Tibial artery (tissue), 4 donors: ENCODE measurements at regions not wholly inside any gene's neighbourhood (a gene's known extent, or its start where the extent isn't known, plus 50 kb on each side); places are given as distances from the start of the nearest gene placed in this dataset.

Source experiments
- DNase-seq, 2 donors: peaks; one replicate each; pipeline ENCODE4 v3.0.0-alpha.2; 2019
- H3K27ac ChIP-seq, 2 donors: fragments of 200-600 bp; sonication (generic) in 1 of 2; 1 replicate in 1 of 2; 2 replicates in 1 of 2; pipeline ENCODE4 v1.5.1; 2018 to 2019; ENCODE audit warnings: mild to moderate bottlenecking in 1 of 2
- H3K27me3 ChIP-seq, 2 donors: fragments of 200-600 bp; sonication (generic) in 1 of 2; one replicate each; pipeline versions ENCODE4 v1.5.1 to v1.6.0; 2016 to 2019
- H3K36me3 ChIP-seq, 3 donors: fragments of 200-600 bp; sonication (generic) in 2 of 3; one replicate each; pipeline ENCODE4 v1.5.1; 2016 to 2019; ENCODE audit warnings: mild to moderate bottlenecking in 2 of 3
- H3K4me1 ChIP-seq, 4 donors: fragments of 200-600 bp; sonication (generic) in 2 of 4; 1 replicate in 3 of 4; 2 replicates in 1 of 4; pipeline ENCODE4 v1.5.1; 2016 to 2019
- H3K4me3 ChIP-seq, 2 donors: fragments of 200-600 bp; sonication (generic) in 1 of 2; 1 replicate in 1 of 2; 2 replicates in 1 of 2; pipeline ENCODE4 v1.5.1; 2018 to 2019; ENCODE audit warnings: mild to moderate bottlenecking in 2 of 2
- H3K9me3 ChIP-seq, 3 donors: fragments of 200-600 bp; sonication (generic) in 1 of 3; one replicate each; pipeline ENCODE4 v1.5.1; 2016 to 2019
- CTCF ChIP-seq, 2 experiments: fragments of 200-600 bp in 1 of 2; fragments of 450-650 bp in 1 of 2; IDR thresholded peaks; one replicate each; pipeline ENCODE4 v1.5.1; 2017 to 2019; ENCODE audit warnings: antibody characterized with exemption in 2 of 2, mild to moderate bottlenecking in 1 of 2, moderate library complexity in 1 of 2
- intact Hi-C: fragments of 100-400 bp; cut with DNase I; formaldehyde crosslinking; loops from one replicate; pipeline ENCODE4 v1.15.0; 2023; ENCODE audit warnings: low total_unique reads

GRCh38 chr9:81045658-81046057 is 643.7 kb downstream of the TLE1 start:
- Histone ChIP-seq H3K36me3 (no peaks in the 10 kb centered on the region), H3K4me3 (no peak overlapping the region), H3K4me1 (no peaks in the 10 kb centered on the region), H3K27ac (no peak overlapping the region), H3K27me3 (no peaks in the 10 kb centered on the region), H3K9me3 (no peaks in the 10 kb centered on the region)
- intact Hi-C loops: no loop called here
- no peak for DNase-seq
- no peak for TF ChIP-seq CTCF (IDR thresholded peaks at IDR 0.05)

DNA sequence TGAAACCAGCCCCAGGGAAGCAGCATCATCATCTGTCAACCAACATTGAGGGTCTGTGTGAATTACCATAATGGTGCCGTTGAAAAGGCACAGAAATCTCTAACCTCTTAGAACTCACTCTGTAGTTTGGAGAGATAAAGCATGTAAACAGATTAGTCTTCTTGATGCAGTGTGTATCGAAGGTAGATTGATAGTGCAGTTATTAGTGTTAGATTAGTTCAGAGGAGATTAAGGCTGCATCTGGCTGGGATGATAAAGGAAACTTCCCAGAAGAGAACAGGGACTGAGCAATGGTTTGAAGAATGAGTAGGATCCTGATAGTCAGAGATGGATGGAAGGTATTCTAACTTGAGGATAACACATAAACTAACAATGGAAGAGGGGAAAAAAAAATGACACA is 651.5 kb downstream of the TLE1 start:
- intact Hi-C loops: no loop called here
- DNase-seq: no peak
- no peak overlapping the region for H3K4me3 ChIP-seq
- H3K4me1 ChIP-seq: peaks cover 0 to 3% (median 0%) of the 10 kb centered on the region in 4 donors
- H3K27me3 ChIP-seq: no peaks in the 10 kb centered on the region
- H3K36me3 ChIP-seq: no peaks in the 10 kb centered on the region
- no peak overlapping the region for H3K27ac ChIP-seq
- H3K9me3 ChIP-seq: no peaks in the 10 kb centered on the region
- TF ChIP-seq CTCF (IDR thresholded peaks at IDR 0.05): no peak

DNA sequence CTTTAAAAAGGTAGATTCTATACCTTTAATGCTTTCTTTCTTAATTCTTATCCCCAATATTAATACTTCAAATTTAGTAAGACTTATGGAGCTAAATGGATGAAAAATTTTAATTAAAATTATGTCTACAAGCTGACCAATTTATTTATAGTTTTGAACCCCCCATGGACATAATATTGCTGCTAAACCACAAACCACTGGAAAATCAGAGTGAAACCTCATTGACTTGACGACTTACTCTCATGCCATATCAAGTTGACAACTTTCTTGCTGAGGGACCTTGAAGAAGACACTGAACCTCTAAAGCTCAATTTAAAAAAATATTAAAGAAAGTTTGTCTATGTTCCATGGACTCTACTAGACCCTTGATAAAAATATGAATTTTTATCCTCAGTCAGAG is 653.7 kb downstream of the TLE1 start:
- TF ChIP-seq CTCF (IDR thresholded peaks at IDR 0.05): no peak
- H3K27me3 ChIP-seq: no peaks in the 10 kb centered on the region
- H3K36me3 ChIP-seq: no peaks in the 10 kb centered on the region
- peaks cover 0 to 17% (median 3%) of the 10 kb centered on the region in 4 donors for H3K4me1 ChIP-seq
- no peak overlapping the region for H3K27ac ChIP-seq
- no peak for DNase-seq
- no peaks in the 10 kb centered on the region for H3K9me3 ChIP-seq
- intact Hi-C loops: no loop called here
- H3K4me3 ChIP-seq: no peak overlapping the region

DNA sequence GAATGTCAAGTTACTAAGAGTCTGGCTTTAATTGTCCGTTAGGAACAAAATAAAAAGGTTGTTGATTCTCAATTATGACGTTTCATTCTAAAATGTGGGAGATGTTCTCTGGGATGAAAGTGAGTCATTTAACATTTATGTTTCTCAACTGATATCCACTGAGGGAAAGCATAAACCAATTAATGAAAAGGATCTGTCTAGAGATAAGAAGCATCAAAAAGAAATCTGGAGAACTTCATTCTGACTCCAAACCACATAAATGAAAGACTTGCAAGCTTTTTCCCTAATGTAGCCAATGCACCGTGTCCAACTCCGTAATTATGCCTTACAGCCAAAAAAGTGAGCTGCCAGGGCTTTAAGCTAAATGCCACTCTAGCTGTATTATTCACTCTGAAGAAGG is 654.2 kb downstream of the TLE1 start:
- Histone ChIP-seq H3K9me3 (no peaks in the 10 kb centered on the region), H3K4me1 (peaks cover 0 to 17% (median 3%) of the 10 kb centered on the region in 4 donors), H3K27ac (no peak overlapping the region), H3K27me3 (no peaks in the 10 kb centered on the region), H3K36me3 (no peaks in the 10 kb centered on the region), H3K4me3 (no peak overlapping the region)
- DNase-seq: no peak
- intact Hi-C loops: no loop called here
- TF ChIP-seq CTCF (IDR thresholded peaks at IDR 0.05): no peak

- intact Hi-C loops: no loop called here
- Histone ChIP-seq H3K36me3 (no peaks in the 10 kb centered on the region), H3K27me3 (no peaks in the 10 kb centered on the region), H3K4me1 (peaks cover 0 to 17% (median 3%) of the 10 kb centered on the region in 4 donors), H3K27ac (no peak overlapping the region), H3K4me3 (no peak overlapping the region), H3K9me3 (no peaks in the 10 kb centered on the region)
- no peak for TF ChIP-seq CTCF (IDR thresholded peaks at IDR 0.05)
- no peak for DNase-seq
Observed at GRCh38 chr9:81032831-81033230, 656.5 kb downstream of the TLE1 start.

DNA sequence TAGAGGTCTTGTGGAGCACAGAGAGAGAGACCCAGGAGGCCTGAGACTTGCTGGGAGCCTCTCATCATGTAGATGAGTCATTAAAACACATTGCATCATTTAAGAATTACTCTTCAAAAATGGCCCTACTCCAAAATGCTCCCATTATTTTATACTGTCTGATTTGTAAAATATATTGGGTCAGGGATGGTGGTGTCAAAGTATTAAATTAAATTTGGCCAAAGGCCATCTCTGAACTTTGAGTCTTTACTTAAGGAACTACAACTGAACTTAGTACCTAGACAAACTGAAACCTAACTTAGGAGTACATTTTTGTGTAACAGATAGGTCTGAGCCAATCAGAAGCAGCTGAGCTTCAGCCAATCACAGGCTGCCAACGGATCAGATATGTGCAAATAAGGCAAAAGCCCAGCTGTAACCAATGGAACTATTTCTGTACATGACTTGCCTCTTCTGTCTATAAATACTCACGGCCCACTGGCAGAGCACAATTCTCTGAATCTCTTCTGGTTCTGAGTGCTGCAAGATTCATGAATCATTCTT is 657.2 kb downstream of the TLE1 start:
- peak in 1 of 2 donors; percentile 61 for DNase-seq
- no peak overlapping the region for H3K4me3 ChIP-seq
- H3K27me3 ChIP-seq: no peaks in the 10 kb centered on the region
- TF ChIP-seq CTCF (IDR thresholded peaks at IDR 0.05): no peak
- peak overlapping the region in 1 of 2 donors; percentile 21 for H3K27ac ChIP-seq
- H3K36me3 ChIP-seq: no peaks in the 10 kb centered on the region
- peaks cover 0 to 17% (median 3%) of the 10 kb centered on the region in 4 donors for H3K4me1 ChIP-seq
- intact Hi-C loops: no loop called here
- no peaks in the 10 kb centered on the region for H3K9me3 ChIP-seq
